GM11168 (cell line): ENCODE measurements at regions not wholly inside any gene's neighbourhood (a gene's known extent, or its start where the extent isn't known, plus 50 kb on each side); places are given as distances from the start of the nearest gene placed in this dataset.
"Not testable (repeated sequence)": the region's sequence is repeated elsewhere in the genome, so short reads cannot be mapped to it uniquely, and the experiment has no call there.

Experiments used
- in situ Hi-C: fragments of 300-500 bp; cut with MboI; formaldehyde crosslinking; loops from one replicate; pipeline ENCODE4 v1.12.0; 2022; ENCODE audit warnings: low sequenced_read_pairs; ENCODE audit not compliant: unreplicated experiment

DNA sequence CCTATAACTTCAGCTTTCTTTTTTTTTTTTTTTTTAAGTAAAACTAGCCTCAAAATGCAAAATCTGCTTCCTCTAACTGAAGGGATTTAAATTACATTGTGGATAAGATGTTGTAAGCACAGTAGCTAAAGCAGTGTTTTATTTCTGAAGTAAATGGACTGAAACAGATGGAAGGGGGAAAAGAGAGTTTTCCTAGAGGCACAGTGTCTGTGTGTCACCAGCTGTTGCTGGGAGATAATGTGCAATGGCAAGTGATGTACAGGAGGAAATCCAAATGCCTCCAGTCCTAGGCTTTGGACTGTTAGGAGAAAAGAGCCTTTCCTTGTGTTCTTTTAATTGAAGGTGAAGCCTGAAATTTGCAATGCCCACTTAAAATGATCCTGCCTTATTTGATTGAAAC is 672.1 kb downstream of the GRXCR1 start:
- in situ Hi-C loops: no loop called here

DNA sequence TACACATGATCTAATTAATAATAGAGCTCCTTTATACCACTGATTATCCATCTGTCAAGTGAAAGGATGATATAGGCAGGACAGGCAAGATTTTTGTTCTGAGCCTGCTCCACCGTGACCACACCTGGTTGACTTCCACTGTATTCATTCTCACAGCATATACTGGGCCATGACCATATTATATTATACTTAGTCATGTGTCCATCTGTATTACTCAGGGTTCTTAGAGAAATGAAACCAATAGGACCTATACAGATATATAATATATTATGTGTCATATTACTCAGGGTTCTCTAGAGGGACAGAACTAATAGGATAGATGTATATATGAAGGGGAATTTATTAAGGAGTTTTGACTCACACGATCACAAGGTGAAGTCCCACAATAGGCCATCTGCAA is 675.1 kb downstream of the GRXCR1 start:
- in situ Hi-C loops: no loop called here

DNA sequence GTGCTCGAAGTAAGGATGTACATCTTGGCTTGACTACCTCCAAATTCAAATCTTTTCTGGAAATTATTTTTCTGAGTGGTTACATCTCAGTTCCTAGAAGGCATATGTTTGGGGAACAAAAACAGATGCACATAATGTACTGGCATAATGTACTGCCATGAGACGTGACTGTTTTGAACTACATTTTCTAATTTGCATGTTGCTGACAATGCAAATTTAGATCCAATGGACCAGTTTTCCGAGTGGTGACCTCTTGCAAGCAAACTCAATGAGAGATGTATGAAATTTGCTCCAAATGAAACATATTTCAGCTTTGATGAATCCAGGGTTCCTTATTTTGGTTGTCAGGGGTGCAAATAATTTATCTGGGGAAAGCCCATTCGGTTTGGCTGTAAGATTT is 694.3 kb downstream of the GRXCR1 start:
- in situ Hi-C loops: no loop called here

DNA sequence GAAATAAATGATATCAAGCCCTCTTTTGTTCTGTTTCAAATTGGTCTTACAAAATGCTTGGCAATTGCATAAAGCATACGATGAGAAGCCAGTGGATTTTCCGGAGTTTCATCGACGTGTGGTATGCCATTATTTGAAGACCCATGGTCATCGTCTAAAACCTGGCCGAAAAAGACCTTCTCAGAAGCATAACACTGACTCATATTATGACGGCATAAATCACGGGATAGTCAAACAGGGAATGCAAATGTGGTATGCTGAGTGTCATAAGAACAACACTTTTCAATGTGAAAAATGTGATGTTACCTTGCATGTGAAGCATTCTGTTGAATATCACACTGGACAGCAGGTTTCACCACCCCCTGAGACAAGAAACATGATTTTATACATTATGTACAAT is 695.2 kb downstream of the GRXCR1 start:
- in situ Hi-C loops: no loop called here

DNA sequence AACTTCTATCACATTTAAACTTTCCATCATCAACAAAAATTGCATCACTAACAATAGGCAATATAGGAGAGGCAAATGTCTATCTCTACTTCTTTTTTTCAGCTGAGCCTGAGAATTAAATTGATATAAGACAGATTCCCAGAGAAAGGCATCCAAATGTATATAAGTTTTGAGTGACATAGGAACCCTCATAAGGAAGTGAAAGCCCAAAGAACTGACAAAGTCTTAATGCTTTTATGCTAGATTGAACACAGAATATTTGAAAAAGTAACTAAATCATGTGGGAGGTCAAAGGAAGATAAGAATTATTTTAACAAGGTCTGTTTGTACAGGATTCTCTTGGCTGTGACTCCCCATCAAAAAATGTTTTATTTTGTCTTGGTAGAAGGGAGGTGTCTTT is 714.9 kb downstream of the GRXCR1 start:
- in situ Hi-C loops: no loop called here

DNA sequence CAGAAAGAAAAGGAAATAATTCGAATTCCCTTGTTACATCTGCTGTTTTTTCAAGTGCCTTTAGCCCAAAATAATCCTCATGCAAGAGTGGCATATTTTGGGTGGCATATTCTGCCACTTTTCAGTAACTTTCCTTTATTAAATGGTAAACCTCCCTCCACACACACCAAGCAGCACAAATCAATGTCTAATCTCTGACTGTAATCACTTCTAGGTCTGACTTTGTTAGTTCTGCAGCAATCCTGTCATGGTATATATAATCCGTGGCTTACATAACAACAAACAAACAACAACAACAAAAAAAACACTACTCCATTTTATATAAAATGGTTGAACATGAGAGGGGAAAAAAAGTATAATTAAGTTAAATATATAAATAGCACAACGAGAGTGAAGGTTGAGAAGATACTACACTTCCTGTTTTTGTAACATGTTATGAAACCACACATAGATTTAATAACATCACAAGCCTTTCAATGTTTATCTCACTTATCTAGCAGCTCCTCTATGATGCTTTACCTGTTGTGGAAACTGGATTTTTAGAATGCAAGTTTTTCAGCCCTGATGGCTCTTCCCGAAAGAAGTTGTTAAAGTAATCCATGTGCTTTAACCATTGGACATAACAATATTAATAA is 715.4 kb downstream of the GRXCR1 start:
- in situ Hi-C loops: no loop called here

DNA sequence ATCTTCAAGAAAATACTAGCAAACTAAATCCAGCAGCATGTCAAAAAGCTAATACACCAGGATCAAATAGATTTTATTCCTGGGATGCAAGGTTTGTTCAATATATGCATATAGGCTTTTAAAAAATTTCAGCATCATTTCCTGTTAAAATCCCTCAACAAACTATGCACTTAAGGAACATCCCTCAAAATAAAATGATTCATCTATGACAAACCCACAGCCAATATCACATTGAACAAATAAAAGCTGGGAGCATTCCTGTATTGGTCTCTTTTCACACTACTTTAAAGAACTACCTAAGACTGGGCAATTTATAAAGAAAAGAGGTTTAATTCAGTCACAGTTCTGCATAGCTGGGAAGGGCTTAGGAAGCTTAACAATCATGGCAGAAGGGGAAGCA is 726.7 kb downstream of the GRXCR1 start:
- in situ Hi-C loops: loop anchor here (5.0 kb wide), 1 partner anchor 48 kb away; no protein-coding TSS in a partner anchor

DNA sequence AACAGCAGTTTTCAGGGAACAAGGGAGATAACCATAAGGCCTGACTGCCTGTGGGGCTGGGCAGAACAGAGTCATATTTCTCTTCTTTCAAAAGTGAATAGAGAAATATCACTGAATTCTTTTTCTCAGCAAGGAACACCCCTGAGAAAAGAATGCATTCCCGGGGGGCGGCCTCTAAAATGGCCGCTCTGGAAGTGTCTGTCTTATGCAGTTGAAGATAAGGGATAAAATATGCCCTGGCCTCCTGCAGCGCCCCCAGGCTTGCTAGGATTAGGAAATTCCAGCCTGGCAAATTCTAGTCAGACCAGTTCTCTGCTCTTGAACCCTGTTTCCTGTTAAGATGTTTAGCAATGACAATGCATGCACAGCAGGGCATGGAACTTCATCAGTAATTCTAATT is 745.4 kb downstream of the GRXCR1 start:
- in situ Hi-C loops: not testable (repeated sequence)

DNA sequence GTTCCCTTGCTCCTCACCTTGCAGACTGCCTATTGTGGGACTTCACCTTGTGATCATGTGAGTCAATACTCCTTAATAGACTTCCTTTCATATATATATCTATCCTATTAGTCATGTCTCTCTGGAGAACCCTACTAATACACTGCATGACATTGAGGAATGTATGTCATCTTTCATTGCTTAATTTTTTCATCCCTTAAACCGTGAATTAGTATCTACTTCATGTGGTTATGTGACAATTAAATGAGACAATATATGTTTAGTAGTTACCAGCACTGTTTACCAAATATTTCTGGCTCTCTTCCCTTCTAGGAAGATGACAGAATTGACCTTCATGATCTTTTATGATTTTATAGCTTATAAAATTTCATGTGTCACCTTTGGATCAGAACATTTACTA is 759.5 kb downstream of the GRXCR1 start:
- in situ Hi-C loops: no loop called here

DNA sequence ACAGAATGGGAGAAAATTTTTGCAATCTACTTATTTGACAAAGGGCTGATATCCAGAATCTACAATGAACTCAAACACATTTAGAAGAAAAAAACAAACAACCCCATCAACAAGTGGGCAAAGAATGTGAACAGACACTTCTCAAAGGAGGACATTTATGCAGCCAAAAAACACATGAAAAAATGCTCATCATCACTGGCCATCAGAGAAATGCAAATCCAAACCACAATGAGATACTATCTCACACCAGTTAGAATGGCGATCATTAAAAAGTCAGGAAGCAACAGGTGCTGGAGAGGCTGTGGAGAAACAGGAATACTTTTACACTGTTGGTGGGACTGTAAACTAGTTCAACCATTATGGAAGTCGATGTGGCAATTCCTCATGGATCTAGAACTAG is 767.0 kb downstream of the GRXCR1 start:
- in situ Hi-C loops: not testable (repeated sequence)

DNA sequence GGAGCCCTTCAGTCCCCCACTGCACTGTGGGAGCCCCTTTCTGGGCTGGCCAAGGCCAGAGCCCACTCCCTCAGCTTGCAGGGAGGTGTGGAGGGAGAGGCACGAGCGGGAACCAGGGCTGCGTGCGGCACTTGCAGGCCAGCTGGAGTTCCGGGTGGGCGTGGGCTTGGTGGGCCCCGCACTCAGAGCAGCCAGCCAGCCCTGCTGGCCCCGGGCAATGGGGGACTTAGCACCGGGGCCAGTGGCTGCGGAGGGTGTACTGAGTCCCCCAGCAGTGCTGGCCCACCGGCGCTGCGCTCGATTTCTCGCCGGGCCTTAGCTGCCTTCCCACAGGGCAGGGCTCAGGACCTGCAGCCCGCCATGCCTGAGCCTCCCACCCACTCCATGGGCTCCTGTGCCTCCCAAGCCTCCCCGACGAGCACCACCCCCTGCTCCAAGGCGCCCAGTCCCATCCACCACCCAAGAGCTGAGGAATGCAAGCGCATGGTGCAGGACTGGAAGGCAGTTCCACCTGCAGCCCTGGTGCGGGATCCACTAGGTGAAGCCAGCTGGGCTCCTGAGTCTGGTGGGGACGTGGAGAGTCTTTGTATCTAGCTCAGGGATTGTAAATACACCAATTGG is 776.2 kb downstream of the KCTD8 start:
- in situ Hi-C loops: not testable (repeated sequence)

DNA sequence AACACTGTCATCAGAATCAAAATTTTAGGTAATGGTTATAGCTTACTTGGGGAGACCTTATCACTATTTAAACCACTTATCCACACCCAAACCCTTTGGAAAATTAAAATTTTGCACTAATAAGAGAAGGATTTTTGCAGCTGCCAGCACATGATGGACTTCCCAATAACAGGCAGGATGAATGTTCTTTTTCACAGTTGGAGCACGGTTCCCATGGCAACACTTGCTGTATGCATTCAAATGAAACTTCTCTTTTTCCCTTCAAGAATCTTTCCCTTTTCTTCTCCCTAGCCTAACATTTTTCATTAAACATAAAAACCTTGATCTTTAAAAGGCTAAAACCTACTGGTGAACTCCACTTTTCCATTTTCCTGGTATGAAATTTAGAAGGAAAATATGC is 768.2 kb downstream of the KCTD8 start:
- in situ Hi-C loops: no loop called here

DNA sequence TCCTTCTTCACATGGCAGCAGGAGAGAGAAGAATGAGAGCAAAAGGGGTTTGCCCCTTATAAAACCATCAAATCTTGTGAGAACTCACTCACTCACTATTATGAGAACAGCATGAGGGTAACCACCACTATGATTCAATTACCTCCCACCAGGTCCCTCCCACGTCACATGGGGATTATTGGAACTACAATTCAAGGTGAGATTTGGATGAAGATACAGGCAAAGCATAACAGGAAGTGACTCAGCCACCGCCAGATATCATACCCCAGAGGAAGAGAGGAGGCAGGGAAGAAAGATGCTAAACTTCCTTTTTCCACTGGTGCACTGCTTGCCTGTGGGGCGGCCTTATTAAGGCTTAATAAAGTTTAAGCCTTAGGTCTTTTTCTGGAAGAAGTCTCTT is 766.1 kb downstream of the KCTD8 start:
- in situ Hi-C loops: no loop called here

DNA sequence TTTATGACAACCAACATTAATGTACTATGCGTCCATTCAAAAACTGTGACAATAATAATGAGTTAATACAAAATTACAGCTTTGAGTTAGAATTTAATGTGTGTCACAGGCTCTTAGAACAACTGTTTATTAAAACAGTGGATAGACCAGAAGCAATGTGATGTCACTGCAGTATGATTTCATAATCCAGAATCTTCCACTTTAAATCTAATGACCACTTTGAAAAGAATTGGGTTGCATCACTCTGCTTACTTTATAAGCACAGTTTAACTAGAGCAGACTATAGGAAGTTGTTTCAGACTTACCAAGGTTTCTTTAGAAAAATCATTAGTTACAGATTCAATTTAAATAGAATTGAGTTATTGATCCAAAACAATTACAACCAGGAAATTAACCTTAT is 758.5 kb downstream of the KCTD8 start:
- in situ Hi-C loops: no loop called here

DNA sequence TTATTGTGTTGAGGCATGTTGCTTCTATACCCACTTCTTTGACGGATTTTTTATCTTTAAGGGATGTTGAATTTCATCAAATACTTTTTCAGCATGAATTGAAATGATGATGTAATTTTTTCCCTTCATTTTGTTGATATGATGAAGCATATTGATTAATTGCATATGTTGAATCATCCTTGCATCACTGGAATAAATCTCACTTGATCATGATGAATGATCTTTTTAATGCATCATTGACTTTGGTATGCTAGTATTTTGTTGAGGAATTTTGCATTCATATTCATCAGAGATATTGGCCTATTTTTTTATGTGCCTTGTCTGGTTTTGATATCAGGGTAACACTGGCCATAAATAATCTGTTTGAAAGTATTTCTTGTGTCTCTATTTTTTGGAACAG is 754.7 kb downstream of the KCTD8 start:
- in situ Hi-C loops: no loop called here

DNA sequence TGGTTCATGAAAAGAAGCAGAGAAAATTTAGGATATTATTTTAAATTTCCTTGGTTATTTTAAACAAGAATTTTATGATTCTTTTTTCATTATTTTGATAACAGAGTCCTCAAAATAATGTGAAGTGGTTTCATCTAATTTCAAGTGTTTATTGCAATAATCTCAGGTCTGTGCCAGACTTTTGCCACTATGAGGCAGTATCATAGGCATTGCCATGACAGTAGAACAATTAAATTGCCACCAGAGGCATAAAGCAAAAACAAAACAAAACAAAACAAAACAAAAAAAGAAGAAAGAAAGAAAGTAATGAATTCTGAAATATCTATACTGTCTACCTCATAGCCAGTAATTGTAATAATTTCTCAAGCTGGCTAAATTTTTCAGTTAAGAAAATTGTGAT is 739.2 kb downstream of the KCTD8 start:
- in situ Hi-C loops: no loop called here

DNA sequence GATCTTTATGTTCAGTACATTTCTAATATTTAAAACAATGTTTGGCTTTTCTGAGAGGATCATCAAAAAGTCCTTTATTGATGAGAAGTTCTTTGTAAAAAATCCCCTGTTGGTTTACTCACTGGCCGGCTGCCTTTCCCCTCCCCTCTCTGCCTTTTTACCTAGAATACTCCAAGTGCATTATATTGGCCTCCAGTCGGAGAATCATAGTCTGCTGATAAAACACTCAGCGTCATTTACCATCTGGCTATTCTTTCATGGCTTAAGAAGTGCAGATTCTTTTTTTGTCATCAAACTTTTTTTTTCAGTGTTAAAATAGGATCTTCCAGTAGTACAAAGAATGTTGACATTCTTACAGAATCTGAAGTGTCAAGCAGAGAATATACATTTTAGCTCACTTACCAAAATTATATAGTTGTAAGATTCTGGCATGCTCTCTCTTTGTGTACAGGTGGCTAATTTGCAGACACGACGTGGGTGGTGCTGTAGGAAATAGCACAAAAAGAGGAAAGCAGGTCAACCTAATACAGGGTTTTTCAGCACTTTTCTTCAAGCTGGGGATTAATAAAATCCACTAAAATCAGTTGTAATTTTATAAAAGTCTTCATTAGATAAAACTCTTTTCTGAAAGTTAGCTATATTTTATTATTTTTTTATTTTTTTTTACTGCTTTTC is 731.8 kb downstream of the KCTD8 start:
- in situ Hi-C loops: no loop called here

DNA sequence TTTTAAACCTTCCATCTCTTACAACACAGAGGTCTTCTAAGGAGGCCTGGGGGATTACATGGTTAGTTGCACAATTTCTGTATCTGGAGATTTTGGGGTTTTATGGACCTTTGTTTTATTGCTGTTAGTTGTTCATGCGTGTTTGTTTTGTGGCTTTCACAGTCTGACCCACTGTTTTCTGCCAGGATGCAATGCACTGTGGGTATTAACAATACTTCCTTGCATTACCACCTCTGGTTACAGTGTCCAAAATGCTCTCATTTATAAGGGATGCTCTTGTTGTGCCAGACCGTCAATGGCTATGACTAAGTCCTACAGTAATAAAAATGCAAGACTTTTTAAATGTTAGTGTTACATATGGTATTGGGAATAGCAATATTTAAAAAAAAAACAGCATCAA is 730.2 kb downstream of the KCTD8 start:
- in situ Hi-C loops: no loop called here

DNA sequence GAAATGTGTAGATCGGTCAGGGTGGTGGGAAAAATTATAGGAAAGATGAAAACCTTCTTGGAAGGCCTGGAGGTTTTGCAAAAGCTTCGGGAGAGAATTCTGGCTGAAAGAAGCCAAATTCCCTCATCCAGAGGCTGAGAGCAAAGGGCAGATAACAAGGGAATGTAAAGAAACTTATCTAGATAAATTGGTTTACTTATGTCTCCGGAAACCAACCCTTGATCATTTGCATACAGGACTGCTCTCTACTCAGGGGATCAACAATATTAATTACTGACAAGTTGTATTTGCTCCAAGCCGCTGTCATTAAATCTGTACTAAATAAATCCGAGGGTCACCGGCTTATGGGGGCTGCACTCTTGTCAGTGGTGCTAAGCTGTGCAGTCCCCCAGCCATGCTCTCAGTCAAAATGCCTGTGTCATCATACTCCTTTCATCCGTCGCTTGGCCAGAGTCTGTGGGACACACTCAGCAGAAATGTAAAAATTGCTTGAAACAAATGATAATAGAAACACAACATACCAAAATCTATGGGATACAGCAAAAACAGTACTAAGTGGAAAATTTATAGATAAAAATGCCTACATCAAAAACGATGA is 715.7 kb downstream of the KCTD8 start:
- in situ Hi-C loops: no loop called here

DNA sequence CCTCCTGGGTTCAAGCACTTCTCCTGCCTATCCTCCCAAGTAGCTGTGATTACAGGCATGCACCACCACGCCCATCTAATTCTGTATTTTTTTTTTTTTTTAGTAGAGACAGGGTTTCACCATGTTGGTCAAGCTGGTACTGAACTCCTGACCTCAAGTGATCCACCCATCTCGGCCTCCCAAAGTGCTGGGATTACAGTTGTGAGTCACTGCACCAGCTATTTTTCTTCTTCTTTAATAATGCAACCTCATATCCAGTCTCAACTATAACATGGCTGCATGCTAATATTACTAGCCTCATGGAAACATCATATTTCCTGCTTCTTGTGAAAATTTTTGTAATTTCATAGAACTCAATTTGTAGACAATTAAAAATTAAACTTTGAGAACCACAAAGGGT is 706.5 kb downstream of the KCTD8 start:
- in situ Hi-C loops: no loop called here

DNA sequence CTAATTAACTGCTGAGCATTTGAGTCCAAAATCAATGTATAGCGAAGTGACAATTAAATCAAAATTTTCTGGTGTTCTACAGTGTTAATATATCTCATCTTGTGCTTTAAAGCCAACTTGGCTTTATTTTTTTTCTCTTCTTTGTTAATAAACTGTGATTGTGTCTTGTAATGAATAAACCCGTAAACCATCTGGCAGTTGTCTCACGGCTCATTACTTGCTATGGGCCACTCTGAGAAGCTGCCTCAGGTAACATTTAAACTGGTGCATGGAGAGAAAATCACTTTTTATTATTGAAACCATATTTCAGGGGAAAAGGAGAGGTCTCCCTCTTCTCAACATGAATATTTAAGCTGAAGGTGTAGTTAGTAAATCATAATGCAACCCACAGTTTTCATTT is 694.0 kb downstream of the KCTD8 start:
- in situ Hi-C loops: no loop called here
